HepG2 (cell line): ENCODE measurements at regions not wholly inside any gene's neighbourhood (a gene's known extent, or its start where the extent isn't known, plus 50 kb on each side); places are given as distances from the start of the nearest gene placed in this dataset.

ENCODE experiments used
- CREB1 ChIP-seq, 2 experiments: fragments of 450-650 bp in 1 of 2; IDR thresholded peaks; 2 replicates each; pipeline ENCODE4 v1.6.1; 2016 to 2017; ENCODE audit warnings: control low read depth in 1 of 2, mild to moderate bottlenecking in 1 of 2, missing compliant biosample characterization in 1 of 2, missing genetic modification characterization in 1 of 2
- ELF1 ChIP-seq: sonication (generic); formaldehyde crosslinking; IDR thresholded peaks from 2 replicates; pipeline ENCODE4 v1.4.0; 2020; ENCODE audit warnings: missing genetic modification reagents
- EP300 ChIP-seq, 3 experiments: sonication (generic) in 1 of 3; formaldehyde crosslinking in 1 of 3; IDR thresholded peaks; 2 replicates each; pipeline versions ENCODE4 v1.5.1 to v1.6.1; 2011 to 2020; ENCODE audit warnings: low read depth in 2 of 3, low read length in 2 of 3, borderline replicate concordance in 1 of 3, improper control_type of control experiment in 1 of 3, mild to moderate bottlenecking in 1 of 3, missing genetic modification reagents in 1 of 3, moderate library complexity in 1 of 3
- FOXP1 ChIP-seq, 2 experiments: fragments of 450-650 bp in 1 of 2; IDR thresholded peaks; 2 replicates each; pipeline ENCODE4 v1.6.1; 2017 to 2018; ENCODE audit warnings: antibody characterized with exemption in 1 of 2
- GFI1 ChIP-seq: sonication (generic); formaldehyde crosslinking; IDR thresholded peaks from 2 replicates; pipeline ENCODE4 v1.5.0; 2020; ENCODE audit warnings: missing genetic modification reagents, mild to moderate bottlenecking, borderline replicate concordance
- GTF2F1 ChIP-seq: fragments of 150-350 bp; IDR thresholded peaks from 2 replicates; pipeline ENCODE4 v1.6.1; 2014; ENCODE audit warnings: low read length
- KDM5A ChIP-seq: fragments of 200-600 bp; sonication (generic); IDR thresholded peaks from 2 replicates; pipeline ENCODE4 v1.7.0; 2018; ENCODE audit warnings: antibody characterized with exemption, mild to moderate bottlenecking, low read length, borderline replicate concordance
- KLF6 ChIP-seq: IDR thresholded peaks from 2 replicates; pipeline ENCODE4 v1.8.0; 2016; ENCODE audit warnings: missing biosample characterization, missing genetic modification reagents
- MTF1 ChIP-seq: sonication (generic); formaldehyde crosslinking; IDR thresholded peaks from 2 replicates; pipeline ENCODE4 v1.5.0; 2020; ENCODE audit warnings: missing genetic modification reagents
- POLR2A ChIP-seq, 2 experiments: IDR thresholded peaks; 2 replicates each; pipeline ENCODE4 v1.6.1; 2011; ENCODE audit warnings: low read depth in 2 of 2, low read length in 2 of 2, mild to moderate bottlenecking in 1 of 2, moderate library complexity in 1 of 2; ENCODE audit not compliant: insufficient read depth in 1 of 2
- TBP ChIP-seq: sonication (generic); formaldehyde crosslinking; IDR thresholded peaks from 2 replicates; pipeline ENCODE4 v1.5.0; 2020; ENCODE audit warnings: missing genetic modification reagents
- TF ChIP-seq, protein P1 (sequence below): sonication (generic); formaldehyde crosslinking; IDR thresholded peaks from 2 replicates; pipeline ENCODE4 v1.5.0; 2020; ENCODE audit warnings: mild to moderate bottlenecking, missing genetic modification reagents, moderate library complexity
- TF ChIP-seq, protein P2 (sequence below): conservative IDR thresholded peaks from 2 replicates; pipeline ENCODE4 v1.6.1; 2018; ENCODE audit warnings: missing genetic modification reagents

DNA sequence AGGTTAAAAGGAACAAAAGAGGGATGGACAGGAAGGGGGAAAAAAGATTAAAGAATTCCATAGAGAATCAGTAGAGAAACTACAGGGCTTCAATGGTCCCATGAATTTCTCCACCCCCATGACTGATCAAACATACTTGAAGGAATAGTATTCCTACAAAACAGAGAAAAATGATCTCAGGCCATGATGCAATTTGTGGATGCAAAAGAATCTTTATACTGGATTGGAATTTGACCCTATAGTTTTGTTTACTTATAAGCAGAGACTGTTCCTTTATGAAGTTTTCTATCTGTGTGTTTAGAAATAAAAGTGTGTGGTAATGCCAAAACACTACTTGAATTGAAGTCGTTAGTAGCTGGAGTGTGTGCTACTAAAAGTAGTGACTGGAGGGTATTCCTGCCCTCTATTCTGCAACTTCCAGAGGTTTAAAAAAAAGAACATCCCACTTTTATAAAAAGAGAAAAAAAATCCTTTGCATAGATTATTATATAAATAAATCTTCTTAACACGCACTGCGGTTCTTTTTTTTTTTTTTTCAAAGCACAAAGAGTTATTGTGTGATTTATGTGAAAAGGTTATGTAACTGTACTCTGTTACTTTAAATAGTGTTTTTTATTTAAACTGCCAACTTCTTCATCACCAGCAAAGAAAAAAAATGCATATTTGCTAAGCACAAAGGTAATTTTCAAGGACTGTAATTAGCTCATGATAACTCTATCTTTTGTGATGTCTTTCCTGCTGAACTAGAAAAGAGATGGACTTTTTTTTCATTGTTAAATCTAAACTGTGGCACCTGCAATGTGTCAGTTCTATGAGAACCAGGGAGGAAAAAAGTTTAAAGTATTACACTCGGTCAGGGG is 214.5 kb upstream of the CITED2 start:
- TF ChIP-seq ELF1 (CRISPR knock-in tag) (no peak), GFI1 (CRISPR knock-in tag) (no peak), KLF6 (CRISPR knock-in tag) (no peak), MTF1 (CRISPR knock-in tag) (no peak), GTF2F1 (no peak), CREB1 (IDR thresholded peaks at IDR 0.05) (no peak), CREB1 (CRISPR knock-in tag; IDR thresholded peaks at IDR 0.05) (no peak), FOXP1 (IDR thresholded peaks at IDR 0.05) (no peak), FOXP1 (CRISPR knock-in tag; IDR thresholded peaks at IDR 0.05) (peak; percentile 39; the same call in 1 of the 2 replicates), KDM5A (no peak), POLR2A (IDR thresholded peaks at IDR 0.05; ENCODE audit: insufficient read depth in 1 of 2, low read depth in 2 of 2, low read length in 2 of 2) (no peak), TBP (CRISPR knock-in tag) (no peak), EP300 (IDR thresholded peaks at IDR 0.05; ENCODE audit: low read depth in 2 of 2, low read length in 2 of 2) (peak in 1 of 2 experiments; percentile 68; a peak in 2 of 4 replicates), EP300 (CRISPR knock-in tag; IDR thresholded peaks at IDR 0.05; ENCODE audit: borderline replicate concordance) (no peak)
- TF ChIP-seq, protein P1, sequence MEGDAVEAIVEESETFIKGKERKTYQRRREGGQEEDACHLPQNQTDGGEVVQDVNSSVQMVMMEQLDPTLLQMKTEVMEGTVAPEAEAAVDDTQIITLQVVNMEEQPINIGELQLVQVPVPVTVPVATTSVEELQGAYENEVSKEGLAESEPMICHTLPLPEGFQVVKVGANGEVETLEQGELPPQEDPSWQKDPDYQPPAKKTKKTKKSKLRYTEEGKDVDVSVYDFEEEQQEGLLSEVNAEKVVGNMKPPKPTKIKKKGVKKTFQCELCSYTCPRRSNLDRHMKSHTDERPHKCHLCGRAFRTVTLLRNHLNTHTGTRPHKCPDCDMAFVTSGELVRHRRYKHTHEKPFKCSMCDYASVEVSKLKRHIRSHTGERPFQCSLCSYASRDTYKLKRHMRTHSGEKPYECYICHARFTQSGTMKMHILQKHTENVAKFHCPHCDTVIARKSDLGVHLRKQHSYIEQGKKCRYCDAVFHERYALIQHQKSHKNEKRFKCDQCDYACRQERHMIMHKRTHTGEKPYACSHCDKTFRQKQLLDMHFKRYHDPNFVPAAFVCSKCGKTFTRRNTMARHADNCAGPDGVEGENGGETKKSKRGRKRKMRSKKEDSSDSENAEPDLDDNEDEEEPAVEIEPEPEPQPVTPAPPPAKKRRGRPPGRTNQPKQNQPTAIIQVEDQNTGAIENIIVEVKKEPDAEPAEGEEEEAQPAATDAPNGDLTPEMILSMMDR = no peak
- TF ChIP-seq, protein P2, sequence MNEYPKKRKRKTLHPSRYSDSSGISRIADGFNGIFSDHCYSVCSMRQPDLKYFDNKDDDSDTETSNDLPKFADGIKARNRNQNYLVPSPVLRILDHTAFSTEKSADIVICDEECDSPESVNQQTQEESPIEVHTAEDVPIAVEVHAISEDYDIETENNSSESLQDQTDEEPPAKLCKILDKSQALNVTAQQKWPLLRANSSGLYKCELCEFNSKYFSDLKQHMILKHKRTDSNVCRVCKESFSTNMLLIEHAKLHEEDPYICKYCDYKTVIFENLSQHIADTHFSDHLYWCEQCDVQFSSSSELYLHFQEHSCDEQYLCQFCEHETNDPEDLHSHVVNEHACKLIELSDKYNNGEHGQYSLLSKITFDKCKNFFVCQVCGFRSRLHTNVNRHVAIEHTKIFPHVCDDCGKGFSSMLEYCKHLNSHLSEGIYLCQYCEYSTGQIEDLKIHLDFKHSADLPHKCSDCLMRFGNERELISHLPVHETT (CRISPR knock-in tag) = no peak
